ENCODE measurements at regions not wholly inside any gene's neighbourhood (a gene's known extent, or its start where the extent isn't known, plus 50 kb on each side); places are given as distances from the start of the nearest gene placed in this dataset.
"Not testable (repeated sequence)": the region's sequence is repeated elsewhere in the genome, so short reads cannot be mapped to it uniquely, and the experiment has no call there.

DNA sequence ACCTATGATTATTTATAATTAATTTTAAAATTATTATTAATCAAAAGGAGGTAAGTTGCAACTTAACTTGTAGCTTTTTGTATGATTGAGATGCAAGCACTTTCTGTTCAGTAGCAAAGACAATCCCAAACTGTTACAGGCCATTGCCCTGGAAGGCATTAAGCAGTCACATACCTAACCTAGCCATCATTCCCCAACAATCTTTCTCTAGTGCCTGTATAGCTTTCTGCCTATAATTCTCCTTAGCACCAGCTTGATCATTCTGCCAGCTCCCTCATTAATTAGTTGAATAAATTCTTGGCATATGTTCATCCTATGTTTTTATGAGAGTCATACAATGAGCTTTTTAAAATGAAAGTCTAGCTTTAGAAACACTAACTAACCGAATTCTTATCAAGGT is 178.9 kb upstream of the TMEM106B start:
- no peaks in the 10 kb centered on the region for H3K4me1 ChIP-seq (ENCODE audit: insufficient read depth, low read length)
- H3K4me3 ChIP-seq (ENCODE audit: low read depth in 1 of 2, low read length in 2 of 2) = no peak overlapping the region
- H3K9ac ChIP-seq (ENCODE audit: low read length) = no peak overlapping the region
- H3K36me3 ChIP-seq (ENCODE audit: insufficient read depth, low read length) = no peaks in the 10 kb centered on the region
- no peaks in the 10 kb centered on the region for H3K27me3 ChIP-seq (ENCODE audit: control insufficient read depth in 1 of 2, insufficient read depth in 2 of 2, low read length in 2 of 2)
- no peaks in the 10 kb centered on the region for H3K9me3 ChIP-seq (ENCODE audit: low read length)
- no peak overlapping the region for H3K27ac ChIP-seq (ENCODE audit: low read depth, low read length)

DNA sequence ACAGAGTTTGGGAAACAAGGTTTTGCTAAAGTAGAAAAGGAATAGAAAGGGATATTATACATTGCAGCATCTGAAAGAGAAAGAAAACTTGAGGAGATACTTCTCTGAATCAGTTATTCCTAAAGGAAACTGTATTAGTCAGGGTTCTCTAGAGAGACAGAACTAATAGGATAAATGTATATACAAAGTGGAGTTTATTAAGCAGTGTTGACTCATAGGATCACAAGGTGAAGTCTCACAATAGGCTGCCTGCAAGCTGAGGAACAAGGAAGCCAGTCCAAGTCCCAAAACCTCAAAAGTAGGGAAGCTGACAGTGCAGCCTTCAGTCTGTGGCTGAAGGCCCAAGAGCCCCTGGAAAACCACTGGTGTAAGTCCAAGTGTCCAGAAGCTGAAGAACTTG is 167.6 kb upstream of the TMEM106B start:
- H3K36me3 ChIP-seq (ENCODE audit: insufficient read depth, low read length); H3K4me1 ChIP-seq (ENCODE audit: insufficient read depth, low read length); H3K9me3 ChIP-seq (ENCODE audit: low read length); H3K27me3 ChIP-seq (ENCODE audit: control insufficient read depth in 1 of 2, insufficient read depth in 2 of 2, low read length in 2 of 2); H3K27ac ChIP-seq (ENCODE audit: low read depth, low read length); H3K4me3 ChIP-seq (ENCODE audit: low read depth in 1 of 2, low read length in 2 of 2); H3K9ac ChIP-seq (ENCODE audit: low read length): not testable (repeated sequence)

DNA sequence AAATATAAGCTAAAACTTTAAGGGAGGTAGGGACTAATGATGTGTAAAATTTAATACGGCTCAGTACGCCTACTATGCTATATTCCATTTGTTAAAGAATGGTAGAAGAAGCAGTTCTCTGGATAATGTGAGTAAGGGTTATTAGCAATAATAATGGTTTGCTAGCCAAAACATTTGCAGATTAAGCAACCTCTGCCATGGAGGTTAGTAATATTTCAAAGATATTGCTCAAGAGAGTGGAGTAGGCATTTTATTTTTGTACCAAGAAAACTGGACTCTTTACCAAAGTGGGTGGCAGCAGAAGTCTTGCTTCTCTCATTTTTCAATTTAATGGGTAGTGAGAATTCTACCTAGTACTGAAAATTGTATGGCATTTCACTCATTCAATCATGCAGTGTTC is 158.9 kb upstream of the TMEM106B start:
- Histone ChIP-seq H3K4me1 (ENCODE audit: insufficient read depth, low read length) (no peaks in the 10 kb centered on the region), H3K9me3 (ENCODE audit: low read length) (no peaks in the 10 kb centered on the region), H3K27me3 (ENCODE audit: control insufficient read depth in 1 of 2, insufficient read depth in 2 of 2, low read length in 2 of 2) (no peaks in the 10 kb centered on the region), H3K9ac (ENCODE audit: low read length) (no peak overlapping the region), H3K27ac (ENCODE audit: low read depth, low read length) (no peak overlapping the region), H3K36me3 (ENCODE audit: insufficient read depth, low read length) (no peaks in the 10 kb centered on the region), H3K4me3 (ENCODE audit: low read depth in 1 of 2, low read length in 2 of 2) (no peak overlapping the region)

DNA sequence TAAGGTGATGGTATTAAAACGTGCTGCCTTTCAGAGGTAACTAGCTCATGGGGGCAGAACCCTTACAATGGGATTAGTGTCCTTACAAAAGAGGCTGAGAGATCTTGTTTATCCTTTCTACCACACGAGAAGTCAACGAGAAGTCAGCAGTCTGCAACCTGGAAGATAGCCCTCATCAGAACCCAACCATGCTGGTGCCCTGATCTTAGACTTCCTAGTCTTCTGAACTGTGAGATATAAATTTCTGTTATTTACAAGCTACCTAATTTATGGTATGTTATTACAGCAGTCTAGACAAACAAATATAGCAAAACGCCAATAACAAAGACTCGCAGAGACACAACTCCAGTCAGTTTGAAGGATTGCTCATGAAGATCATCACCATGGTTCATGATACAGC is 157.5 kb upstream of the TMEM106B start:
- Histone ChIP-seq H3K9me3 (ENCODE audit: low read length) (no peaks in the 10 kb centered on the region), H3K27ac (ENCODE audit: low read depth, low read length) (no peak overlapping the region), H3K9ac (ENCODE audit: low read length) (no peak overlapping the region)

DNA sequence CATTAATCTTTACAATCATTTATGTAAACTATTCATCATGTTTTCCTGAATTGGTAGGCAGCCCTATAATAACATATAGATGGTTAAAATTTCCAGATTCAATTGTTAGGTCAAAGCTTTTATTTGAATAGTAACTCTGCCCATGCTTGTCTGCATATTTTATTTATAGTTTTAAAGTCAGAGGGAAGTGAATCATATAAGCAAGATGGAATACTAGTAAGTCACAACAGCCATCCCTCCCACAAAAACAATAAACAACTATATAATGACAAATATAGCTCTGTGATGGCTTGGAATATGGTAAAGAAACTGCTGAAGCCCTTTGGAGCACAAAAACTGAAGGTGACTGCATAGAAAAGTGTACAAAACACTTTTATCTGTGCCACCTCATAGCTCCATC is 156.3 kb upstream of the TMEM106B start:
- Histone ChIP-seq H3K27ac (ENCODE audit: low read depth, low read length) (no peak overlapping the region), H3K4me3 (ENCODE audit: low read depth in 1 of 2, low read length in 2 of 2) (no peak overlapping the region), H3K27me3 (ENCODE audit: control insufficient read depth in 1 of 2, insufficient read depth in 2 of 2, low read length in 2 of 2) (no peaks in the 10 kb centered on the region), H3K9ac (ENCODE audit: low read length) (no peak overlapping the region), H3K4me1 (ENCODE audit: insufficient read depth, low read length) (no peaks in the 10 kb centered on the region), H3K36me3 (ENCODE audit: insufficient read depth, low read length) (no peaks in the 10 kb centered on the region), H3K9me3 (ENCODE audit: low read length) (no peaks in the 10 kb centered on the region)

More for the DNA sequence above, 157.5 kb upstream of the TMEM106B start:
- Histone ChIP-seq H3K27me3 (ENCODE audit: control insufficient read depth in 1 of 2, insufficient read depth in 2 of 2, low read length in 2 of 2) (no peaks in the 10 kb centered on the region), H3K4me3 (ENCODE audit: low read depth in 1 of 2, low read length in 2 of 2) (no peak overlapping the region), H3K36me3 (ENCODE audit: insufficient read depth, low read length) (no peaks in the 10 kb centered on the region), H3K4me1 (ENCODE audit: insufficient read depth, low read length) (no peaks in the 10 kb centered on the region)

DNA sequence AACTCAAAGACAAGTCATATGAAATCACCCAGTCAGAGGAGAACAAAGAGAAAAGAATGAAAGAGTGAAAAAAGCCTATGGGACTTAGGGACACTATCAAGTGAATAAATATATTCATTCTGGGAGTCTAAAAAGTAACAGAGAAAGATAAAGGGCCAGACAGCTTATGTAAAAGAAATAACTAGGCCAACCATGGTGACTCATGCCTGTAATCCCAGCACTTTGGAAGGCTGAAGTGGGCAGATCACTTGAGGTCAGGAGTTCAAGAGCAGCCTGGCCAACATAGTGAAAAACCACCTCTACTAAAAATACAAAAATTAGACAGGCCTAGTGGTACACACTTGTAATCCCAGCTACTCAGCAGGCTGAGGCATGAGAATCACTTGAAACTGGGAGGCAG is 154.7 kb upstream of the TMEM106B start:
- Histone ChIP-seq H3K9me3 (ENCODE audit: low read length) (no peaks in the 10 kb centered on the region), H3K9ac (ENCODE audit: low read length) (no peak overlapping the region), H3K27me3 (ENCODE audit: control insufficient read depth in 1 of 2, insufficient read depth in 2 of 2, low read length in 2 of 2) (no peaks in the 10 kb centered on the region), H3K27ac (ENCODE audit: low read depth, low read length) (no peak overlapping the region), H3K36me3 (ENCODE audit: insufficient read depth, low read length) (no peaks in the 10 kb centered on the region), H3K4me3 (ENCODE audit: low read depth in 1 of 2, low read length in 2 of 2) (no peak overlapping the region), H3K4me1 (ENCODE audit: insufficient read depth, low read length) (no peaks in the 10 kb centered on the region)

DNA sequence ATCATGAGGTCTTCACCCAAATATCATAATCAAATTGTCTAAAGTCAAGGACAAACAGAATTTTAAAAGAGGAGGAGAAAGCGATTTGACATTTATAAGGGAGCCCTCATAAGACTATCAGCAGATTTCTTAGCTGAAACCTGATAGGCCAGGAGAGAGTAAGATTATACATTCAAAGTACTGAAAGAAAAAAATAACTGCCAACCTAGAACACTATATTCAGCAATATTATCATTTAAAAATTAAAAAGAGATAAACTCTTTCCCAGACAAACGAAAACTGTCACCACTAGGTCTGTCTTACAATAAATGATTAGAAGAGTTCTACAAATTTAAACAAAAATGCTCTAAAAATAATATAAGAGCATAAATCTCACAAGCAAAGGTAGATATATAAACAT is 154.1 kb upstream of the TMEM106B start:
- Histone ChIP-seq H3K4me3 (ENCODE audit: low read depth in 1 of 2, low read length in 2 of 2) (no peak overlapping the region), H3K9ac (ENCODE audit: low read length) (no peak overlapping the region), H3K9me3 (ENCODE audit: low read length) (no peaks in the 10 kb centered on the region), H3K36me3 (ENCODE audit: insufficient read depth, low read length) (no peaks in the 10 kb centered on the region), H3K27ac (ENCODE audit: low read depth, low read length) (no peak overlapping the region), H3K4me1 (ENCODE audit: insufficient read depth, low read length) (no peaks in the 10 kb centered on the region), H3K27me3 (ENCODE audit: control insufficient read depth in 1 of 2, insufficient read depth in 2 of 2, low read length in 2 of 2) (no peaks in the 10 kb centered on the region)

DNA sequence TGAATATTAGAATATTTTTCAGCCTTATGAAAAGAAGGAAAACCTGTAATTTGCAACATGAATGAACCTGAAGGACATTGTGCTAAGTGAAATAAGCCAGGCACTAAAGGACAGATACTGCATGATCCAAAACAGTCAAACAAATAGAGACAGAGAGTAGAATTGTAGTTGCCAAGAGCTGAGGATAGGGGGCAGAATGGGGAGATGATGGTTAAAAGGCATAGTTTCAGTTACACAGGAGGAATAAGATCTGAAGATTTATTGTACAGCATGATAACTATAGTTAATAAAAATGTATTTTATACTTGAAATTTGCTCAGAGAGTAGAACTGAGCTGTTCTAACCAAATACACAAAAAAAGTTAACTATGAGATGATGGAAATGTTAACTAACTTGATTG is 149.0 kb upstream of the TMEM106B start:
- H3K4me1 ChIP-seq (ENCODE audit: insufficient read depth, low read length) = no peaks in the 10 kb centered on the region
- no peak overlapping the region for H3K27ac ChIP-seq (ENCODE audit: low read depth, low read length)
- H3K36me3 ChIP-seq (ENCODE audit: insufficient read depth, low read length) = no peaks in the 10 kb centered on the region
- H3K27me3 ChIP-seq (ENCODE audit: control insufficient read depth in 1 of 2, insufficient read depth in 2 of 2, low read length in 2 of 2) = no peaks in the 10 kb centered on the region
- no peaks in the 10 kb centered on the region for H3K9me3 ChIP-seq (ENCODE audit: low read length)
- no peak overlapping the region for H3K9ac ChIP-seq (ENCODE audit: low read length)
- no peak overlapping the region for H3K4me3 ChIP-seq (ENCODE audit: low read depth in 1 of 2, low read length in 2 of 2)

DNA sequence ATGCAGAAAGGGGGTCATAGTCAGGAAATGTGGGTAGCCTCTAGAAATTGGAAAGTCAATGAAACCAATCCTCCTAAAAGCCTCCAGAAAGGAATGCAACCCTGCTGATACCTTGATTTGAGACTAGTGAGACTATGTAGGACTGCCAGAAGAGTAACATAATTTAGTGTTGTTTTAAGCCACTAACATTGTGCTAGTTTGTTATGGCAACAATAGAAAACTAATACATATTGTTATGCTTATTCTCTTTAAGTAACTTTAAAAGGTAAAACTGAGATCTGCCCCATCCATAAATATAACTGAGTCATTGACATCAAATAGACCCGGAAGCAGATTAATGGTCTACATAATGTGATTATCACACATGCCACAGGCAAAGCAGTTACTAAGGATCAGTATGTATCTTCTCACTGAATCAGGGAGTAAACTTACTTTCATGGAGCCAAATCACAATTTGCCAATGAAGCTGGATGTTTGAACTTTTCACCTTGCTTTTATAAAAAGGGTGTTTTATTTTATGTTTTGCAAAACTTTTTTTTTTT is 146.4 kb upstream of the TMEM106B start:
- Histone ChIP-seq H3K27ac (ENCODE audit: low read depth, low read length) (no peak overlapping the region), H3K27me3 (ENCODE audit: control insufficient read depth in 1 of 2, insufficient read depth in 2 of 2, low read length in 2 of 2) (no peaks in the 10 kb centered on the region), H3K9ac (ENCODE audit: low read length) (no peak overlapping the region), H3K9me3 (ENCODE audit: low read length) (no peaks in the 10 kb centered on the region), H3K36me3 (ENCODE audit: insufficient read depth, low read length) (no peaks in the 10 kb centered on the region), H3K4me1 (ENCODE audit: insufficient read depth, low read length) (no peaks in the 10 kb centered on the region), H3K4me3 (ENCODE audit: low read depth in 1 of 2, low read length in 2 of 2) (no peak overlapping the region)

DNA sequence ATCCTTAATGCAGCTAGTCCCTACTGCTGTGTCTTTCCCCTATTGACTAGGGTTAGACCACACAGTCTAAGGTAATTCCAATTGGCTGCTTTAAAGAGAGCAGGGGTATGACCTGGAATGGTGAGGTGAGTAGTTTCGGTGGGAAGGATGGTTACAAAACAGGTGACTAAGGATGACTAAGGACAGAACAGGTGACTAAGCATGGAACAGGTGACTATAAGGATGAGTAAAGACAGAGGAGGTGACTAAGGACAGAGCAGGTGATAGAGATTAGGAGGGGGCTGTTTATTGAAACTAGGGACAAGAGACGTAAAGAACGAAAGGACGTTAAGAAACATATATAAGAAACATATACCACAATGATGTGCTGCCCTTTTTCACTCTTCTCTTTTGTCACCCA is 145.1 kb upstream of the TMEM106B start:
- no peaks in the 10 kb centered on the region for H3K4me1 ChIP-seq (ENCODE audit: insufficient read depth, low read length)
- H3K4me3 ChIP-seq (ENCODE audit: low read depth in 1 of 2, low read length in 2 of 2) = no peak overlapping the region
- H3K9me3 ChIP-seq (ENCODE audit: low read length) = no peaks in the 10 kb centered on the region
- no peak overlapping the region for H3K27ac ChIP-seq (ENCODE audit: low read depth, low read length)
- H3K9ac ChIP-seq (ENCODE audit: low read length) = no peak overlapping the region
- no peaks in the 10 kb centered on the region for H3K27me3 ChIP-seq (ENCODE audit: control insufficient read depth in 1 of 2, insufficient read depth in 2 of 2, low read length in 2 of 2)
- no peaks in the 10 kb centered on the region for H3K36me3 ChIP-seq (ENCODE audit: insufficient read depth, low read length)

DNA sequence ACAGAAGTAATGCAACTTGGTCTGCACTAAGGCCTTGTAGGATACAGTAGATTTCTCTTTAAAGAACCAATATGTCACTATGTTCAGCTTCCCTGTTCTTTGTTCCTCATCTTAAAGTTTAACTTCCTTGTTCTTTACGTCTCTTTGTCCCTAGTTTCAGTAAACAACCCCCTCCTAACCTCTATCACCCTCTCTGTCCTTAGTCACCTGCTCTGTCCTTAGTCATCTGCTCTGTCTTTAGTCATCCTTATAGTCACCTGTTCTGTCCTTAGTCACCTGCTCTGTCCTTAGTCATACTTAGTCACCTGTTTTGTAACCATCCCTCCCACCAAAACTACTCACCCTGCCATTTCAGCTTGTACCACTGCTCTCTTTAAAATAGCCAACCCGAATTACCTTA is 144.6 kb upstream of the TMEM106B start:
- H3K36me3 ChIP-seq (ENCODE audit: insufficient read depth, low read length) = no peaks in the 10 kb centered on the region
- no peak overlapping the region for H3K27ac ChIP-seq (ENCODE audit: low read depth, low read length)
- H3K4me3 ChIP-seq (ENCODE audit: low read depth in 1 of 2, low read length in 2 of 2) = no peak overlapping the region
- H3K4me1 ChIP-seq (ENCODE audit: insufficient read depth, low read length) = no peaks in the 10 kb centered on the region
- no peak overlapping the region for H3K9ac ChIP-seq (ENCODE audit: low read length)
- no peaks in the 10 kb centered on the region for H3K9me3 ChIP-seq (ENCODE audit: low read length)
- no peaks in the 10 kb centered on the region for H3K27me3 ChIP-seq (ENCODE audit: control insufficient read depth in 1 of 2, insufficient read depth in 2 of 2, low read length in 2 of 2)

DNA sequence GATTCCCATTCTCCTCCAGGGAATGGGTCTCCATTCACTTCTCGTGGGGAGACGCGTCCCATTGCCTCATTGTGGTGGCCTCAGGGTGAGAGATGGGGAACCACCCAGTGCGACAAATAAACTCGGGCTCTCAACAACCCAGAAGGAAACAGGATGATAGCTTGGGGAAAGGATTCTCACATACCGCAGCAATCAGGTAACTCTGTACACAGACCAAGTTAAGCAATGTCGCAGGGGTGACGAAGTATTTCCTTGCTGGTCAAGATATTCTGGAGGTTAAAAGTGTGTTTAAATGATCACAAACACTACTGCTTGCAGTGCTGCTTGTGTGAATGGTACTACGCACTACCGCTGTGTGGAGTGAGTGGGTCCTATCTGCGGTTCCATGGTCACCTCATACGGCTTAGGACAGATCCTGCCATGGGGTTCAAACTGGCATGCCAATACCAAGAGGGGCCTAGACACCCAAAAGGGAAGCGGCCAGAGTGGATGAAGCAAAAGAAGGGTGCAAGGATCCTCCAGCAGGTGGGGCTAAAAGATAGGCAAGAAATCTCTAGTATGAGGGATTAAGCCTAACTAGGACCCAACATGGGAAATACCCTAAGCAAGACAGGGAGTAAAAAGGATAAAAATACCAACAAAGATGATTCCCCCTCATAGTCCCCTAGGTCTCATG is 143.8 kb upstream of the TMEM106B start:
- H3K36me3 ChIP-seq (ENCODE audit: insufficient read depth, low read length) = no peaks in the 10 kb centered on the region
- H3K9ac ChIP-seq (ENCODE audit: low read length) = no peak overlapping the region
- no peaks in the 10 kb centered on the region for H3K4me1 ChIP-seq (ENCODE audit: insufficient read depth, low read length)

More for the DNA sequence above, 143.8 kb upstream of the TMEM106B start:
- Histone ChIP-seq H3K4me3 (ENCODE audit: low read depth in 1 of 2, low read length in 2 of 2) (no peak overlapping the region), H3K27ac (ENCODE audit: low read depth, low read length) (no peak overlapping the region), H3K9me3 (ENCODE audit: low read length) (no peaks in the 10 kb centered on the region), H3K27me3 (ENCODE audit: control insufficient read depth in 1 of 2, insufficient read depth in 2 of 2, low read length in 2 of 2) (no peaks in the 10 kb centered on the region)

All from muscle layer of colon (tissue), 2 donors.